ENCODE measurements at regions not wholly inside any gene's neighbourhood (a gene's known extent, or its start where the extent isn't known, plus 50 kb on each side); places are given as distances from the start of the nearest gene placed in this dataset.

DNA sequence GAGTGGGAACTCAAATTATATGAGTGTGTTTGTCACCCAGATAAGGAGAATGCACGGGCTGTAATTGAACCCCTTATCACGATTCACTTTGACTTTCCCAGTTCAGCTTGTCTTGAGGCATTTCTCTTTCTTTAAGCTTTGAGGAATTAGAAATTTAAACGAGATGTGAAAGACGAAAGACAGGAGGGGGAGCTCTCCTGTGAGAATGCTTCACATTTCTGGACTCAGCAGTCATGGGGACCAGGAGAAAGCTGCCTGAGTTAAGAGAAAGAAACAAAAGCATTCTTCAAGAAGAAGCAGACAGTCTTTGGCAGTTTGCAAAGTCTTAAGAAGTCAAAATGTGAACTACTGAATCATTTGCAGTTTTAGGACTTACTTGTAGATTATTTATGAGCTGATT is 205.6 kb downstream of the NECTIN3 start:
- no peaks in the 10 kb centered on the region for H3K79me2 ChIP-seq (replicated peaks; ENCODE audit: insufficient read depth)
- no peaks in the 10 kb centered on the region for H4K20me1 ChIP-seq (replicated peaks; ENCODE audit: insufficient read depth)
- Mint-ChIP-seq H3K27ac (no peak overlapping the region), H3K4me3 (no peak overlapping the region), H3K27me3 (ENCODE audit: insufficient read depth, low read depth, poor library complexity) (peaks cover 2% of the 10 kb centered on the region), H3K9me3 (no peaks in the 10 kb centered on the region), H3K4me1 (peaks cover 17% of the 10 kb centered on the region; the same call in 2 of the 3 replicates), H3K36me3 (ENCODE audit: low read depth) (no peaks in the 10 kb centered on the region)
- H3K4me2 ChIP-seq = no peak overlapping the region
- no peaks in the 10 kb centered on the region for H3K27me3 ChIP-seq (ENCODE audit: insufficient read depth)
- no peaks in the 10 kb centered on the region for H3K36me3 ChIP-seq (ENCODE audit: insufficient read depth)
- no peaks in the 10 kb centered on the region for H3K9me2 ChIP-seq (ENCODE audit: insufficient read depth)
- DNase-seq (ENCODE audit: low spot score) (peak; percentile 81), ATAC-seq (peak; percentile 86)
- 0 out of 2 replicates have a peak, but pooled peaks cover 3% of the 10 kb centered on the region for H3K4me1 ChIP-seq (ENCODE audit: insufficient read depth)
- peak overlapping the region; percentile 0; the same call in 1 of the 2 replicates for H2AFZ ChIP-seq
- no peaks in the 10 kb centered on the region for H3F3A ChIP-seq (replicated peaks; ENCODE audit: low read depth)
- no peak overlapping the region for H3K27ac ChIP-seq (ENCODE audit: low read depth)
- H3K4me3 ChIP-seq = no peak overlapping the region
- TF ChIP-seq NANOG (IDR thresholded peaks at IDR 0.05; ENCODE audit: borderline replicate concordance) = no peak
- no peak for TF ChIP-seq POLR2AphosphoS5 (IDR thresholded peaks at IDR 0.05; ENCODE audit: low read depth)
- TF ChIP-seq, protein P1, sequence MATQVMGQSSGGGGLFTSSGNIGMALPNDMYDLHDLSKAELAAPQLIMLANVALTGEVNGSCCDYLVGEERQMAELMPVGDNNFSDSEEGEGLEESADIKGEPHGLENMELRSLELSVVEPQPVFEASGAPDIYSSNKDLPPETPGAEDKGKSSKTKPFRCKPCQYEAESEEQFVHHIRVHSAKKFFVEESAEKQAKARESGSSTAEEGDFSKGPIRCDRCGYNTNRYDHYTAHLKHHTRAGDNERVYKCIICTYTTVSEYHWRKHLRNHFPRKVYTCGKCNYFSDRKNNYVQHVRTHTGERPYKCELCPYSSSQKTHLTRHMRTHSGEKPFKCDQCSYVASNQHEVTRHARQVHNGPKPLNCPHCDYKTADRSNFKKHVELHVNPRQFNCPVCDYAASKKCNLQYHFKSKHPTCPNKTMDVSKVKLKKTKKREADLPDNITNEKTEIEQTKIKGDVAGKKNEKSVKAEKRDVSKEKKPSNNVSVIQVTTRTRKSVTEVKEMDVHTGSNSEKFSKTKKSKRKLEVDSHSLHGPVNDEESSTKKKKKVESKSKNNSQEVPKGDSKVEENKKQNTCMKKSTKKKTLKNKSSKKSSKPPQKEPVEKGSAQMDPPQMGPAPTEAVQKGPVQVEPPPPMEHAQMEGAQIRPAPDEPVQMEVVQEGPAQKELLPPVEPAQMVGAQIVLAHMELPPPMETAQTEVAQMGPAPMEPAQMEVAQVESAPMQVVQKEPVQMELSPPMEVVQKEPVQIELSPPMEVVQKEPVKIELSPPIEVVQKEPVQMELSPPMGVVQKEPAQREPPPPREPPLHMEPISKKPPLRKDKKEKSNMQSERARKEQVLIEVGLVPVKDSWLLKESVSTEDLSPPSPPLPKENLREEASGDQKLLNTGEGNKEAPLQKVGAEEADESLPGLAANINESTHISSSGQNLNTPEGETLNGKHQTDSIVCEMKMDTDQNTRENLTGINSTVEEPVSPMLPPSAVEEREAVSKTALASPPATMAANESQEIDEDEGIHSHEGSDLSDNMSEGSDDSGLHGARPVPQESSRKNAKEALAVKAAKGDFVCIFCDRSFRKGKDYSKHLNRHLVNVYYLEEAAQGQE (IDR thresholded peaks at IDR 0.05; ENCODE audit: unreplicated experiment) = no peak
- TF ChIP-seq ZNF114 (CRISPR knock-in tag; IDR thresholded peaks at IDR 0.05) = no peak
- TF ChIP-seq, protein P2, sequence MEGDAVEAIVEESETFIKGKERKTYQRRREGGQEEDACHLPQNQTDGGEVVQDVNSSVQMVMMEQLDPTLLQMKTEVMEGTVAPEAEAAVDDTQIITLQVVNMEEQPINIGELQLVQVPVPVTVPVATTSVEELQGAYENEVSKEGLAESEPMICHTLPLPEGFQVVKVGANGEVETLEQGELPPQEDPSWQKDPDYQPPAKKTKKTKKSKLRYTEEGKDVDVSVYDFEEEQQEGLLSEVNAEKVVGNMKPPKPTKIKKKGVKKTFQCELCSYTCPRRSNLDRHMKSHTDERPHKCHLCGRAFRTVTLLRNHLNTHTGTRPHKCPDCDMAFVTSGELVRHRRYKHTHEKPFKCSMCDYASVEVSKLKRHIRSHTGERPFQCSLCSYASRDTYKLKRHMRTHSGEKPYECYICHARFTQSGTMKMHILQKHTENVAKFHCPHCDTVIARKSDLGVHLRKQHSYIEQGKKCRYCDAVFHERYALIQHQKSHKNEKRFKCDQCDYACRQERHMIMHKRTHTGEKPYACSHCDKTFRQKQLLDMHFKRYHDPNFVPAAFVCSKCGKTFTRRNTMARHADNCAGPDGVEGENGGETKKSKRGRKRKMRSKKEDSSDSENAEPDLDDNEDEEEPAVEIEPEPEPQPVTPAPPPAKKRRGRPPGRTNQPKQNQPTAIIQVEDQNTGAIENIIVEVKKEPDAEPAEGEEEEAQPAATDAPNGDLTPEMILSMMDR (conservative IDR thresholded peaks at IDR 0.05; ENCODE audit: low read depth in 2 of 2) = peak; percentile 41 to 49; a peak in 3 of 4 replicates
- no peak for TF ChIP-seq JUNB (IDR thresholded peaks at IDR 0.05; ENCODE audit: unreplicated experiment)
- no peak for TF ChIP-seq ZNF331 (CRISPR knock-in tag; IDR thresholded peaks at IDR 0.05; ENCODE audit: low read depth)
- TF ChIP-seq EZH2 (IDR thresholded peaks at IDR 0.05; ENCODE audit: low read depth, unreplicated experiment) = no peak
- TF ChIP-seq EZH2phosphoT487 (IDR thresholded peaks at IDR 0.05; ENCODE audit: unreplicated experiment) = no peak
- TF ChIP-seq, protein P3, sequence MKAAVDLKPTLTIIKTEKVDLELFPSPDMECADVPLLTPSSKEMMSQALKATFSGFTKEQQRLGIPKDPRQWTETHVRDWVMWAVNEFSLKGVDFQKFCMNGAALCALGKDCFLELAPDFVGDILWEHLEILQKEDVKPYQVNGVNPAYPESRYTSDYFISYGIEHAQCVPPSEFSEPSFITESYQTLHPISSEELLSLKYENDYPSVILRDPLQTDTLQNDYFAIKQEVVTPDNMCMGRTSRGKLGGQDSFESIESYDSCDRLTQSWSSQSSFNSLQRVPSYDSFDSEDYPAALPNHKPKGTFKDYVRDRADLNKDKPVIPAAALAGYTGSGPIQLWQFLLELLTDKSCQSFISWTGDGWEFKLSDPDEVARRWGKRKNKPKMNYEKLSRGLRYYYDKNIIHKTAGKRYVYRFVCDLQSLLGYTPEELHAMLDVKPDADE (IDR thresholded peaks at IDR 0.05) = no peak
- TF ChIP-seq, protein P4, sequence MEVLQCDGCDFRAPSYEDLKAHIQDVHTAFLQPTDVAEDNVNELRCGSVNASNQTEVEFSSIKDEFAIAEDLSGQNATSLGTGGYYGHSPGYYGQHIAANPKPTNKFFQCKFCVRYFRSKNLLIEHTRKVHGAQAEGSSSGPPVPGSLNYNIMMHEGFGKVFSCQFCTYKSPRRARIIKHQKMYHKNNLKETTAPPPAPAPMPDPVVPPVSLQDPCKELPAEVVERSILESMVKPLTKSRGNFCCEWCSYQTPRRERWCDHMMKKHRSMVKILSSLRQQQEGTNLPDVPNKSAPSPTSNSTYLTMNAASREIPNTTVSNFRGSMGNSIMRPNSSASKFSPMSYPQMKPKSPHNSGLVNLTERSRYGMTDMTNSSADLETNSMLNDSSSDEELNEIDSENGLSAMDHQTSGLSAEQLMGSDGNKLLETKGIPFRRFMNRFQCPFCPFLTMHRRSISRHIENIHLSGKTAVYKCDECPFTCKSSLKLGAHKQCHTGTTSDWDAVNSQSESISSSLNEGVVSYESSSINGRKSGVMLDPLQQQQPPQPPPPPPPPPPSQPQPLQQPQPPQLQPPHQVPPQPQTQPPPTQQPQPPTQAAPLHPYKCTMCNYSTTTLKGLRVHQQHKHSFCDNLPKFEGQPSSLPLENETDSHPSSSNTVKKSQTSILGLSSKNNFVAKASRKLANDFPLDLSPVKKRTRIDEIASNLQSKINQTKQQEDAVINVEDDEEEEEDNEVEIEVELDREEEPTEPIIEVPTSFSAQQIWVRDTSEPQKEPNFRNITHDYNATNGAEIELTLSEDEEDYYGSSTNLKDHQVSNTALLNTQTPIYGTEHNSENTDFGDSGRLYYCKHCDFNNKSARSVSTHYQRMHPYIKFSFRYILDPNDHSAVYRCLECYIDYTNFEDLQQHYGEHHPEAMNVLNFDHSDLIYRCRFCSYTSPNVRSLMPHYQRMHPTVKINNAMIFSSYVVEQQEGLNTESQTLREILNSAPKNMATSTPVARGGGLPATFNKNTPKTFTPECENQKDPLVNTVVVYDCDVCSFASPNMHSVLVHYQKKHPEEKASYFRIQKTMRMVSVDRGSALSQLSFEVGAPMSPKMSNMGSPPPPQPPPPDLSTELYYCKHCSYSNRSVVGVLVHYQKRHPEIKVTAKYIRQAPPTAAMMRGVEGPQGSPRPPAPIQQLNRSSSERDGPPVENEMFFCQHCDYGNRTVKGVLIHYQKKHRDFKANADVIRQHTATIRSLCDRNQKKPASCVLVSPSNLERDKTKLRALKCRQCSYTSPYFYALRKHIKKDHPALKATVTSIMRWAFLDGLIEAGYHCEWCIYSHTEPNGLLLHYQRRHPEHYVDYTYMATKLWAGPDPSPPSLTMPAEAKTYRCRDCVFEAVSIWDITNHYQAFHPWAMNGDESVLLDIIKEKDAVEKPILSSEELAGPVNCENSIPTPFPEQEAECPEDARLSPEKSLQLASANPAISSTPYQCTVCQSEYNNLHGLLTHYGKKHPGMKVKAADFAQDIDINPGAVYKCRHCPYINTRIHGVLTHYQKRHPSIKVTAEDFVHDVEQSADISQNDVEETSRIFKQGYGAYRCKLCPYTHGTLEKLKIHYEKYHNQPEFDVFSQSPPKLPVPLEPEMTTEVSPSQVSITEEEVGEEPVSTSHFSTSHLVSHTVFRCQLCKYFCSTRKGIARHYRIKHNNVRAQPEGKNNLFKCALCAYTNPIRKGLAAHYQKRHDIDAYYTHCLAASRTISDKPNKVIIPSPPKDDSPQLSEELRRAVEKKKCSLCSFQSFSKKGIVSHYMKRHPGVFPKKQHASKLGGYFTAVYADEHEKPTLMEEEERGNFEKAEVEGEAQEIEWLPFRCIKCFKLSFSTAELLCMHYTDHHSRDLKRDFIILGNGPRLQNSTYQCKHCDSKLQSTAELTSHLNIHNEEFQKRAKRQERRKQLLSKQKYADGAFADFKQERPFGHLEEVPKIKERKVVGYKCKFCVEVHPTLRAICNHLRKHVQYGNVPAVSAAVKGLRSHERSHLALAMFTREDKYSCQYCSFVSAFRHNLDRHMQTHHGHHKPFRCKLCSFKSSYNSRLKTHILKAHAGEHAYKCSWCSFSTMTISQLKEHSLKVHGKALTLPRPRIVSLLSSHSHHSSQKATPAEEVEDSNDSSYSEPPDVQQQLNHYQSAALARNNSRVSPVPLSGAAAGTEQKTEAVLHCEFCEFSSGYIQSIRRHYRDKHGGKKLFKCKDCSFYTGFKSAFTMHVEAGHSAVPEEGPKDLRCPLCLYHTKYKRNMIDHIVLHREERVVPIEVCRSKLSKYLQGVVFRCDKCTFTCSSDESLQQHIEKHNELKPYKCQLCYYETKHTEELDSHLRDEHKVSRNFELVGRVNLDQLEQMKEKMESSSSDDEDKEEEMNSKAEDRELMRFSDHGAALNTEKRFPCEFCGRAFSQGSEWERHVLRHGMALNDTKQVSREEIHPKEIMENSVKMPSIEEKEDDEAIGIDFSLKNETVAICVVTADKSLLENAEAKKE (CRISPR knock-in tag; IDR thresholded peaks at IDR 0.05) = peak; percentile 54; the same call in 1 of the 2 replicates
- TF ChIP-seq STAT1 (IDR thresholded peaks at IDR 0.05; ENCODE audit: unreplicated experiment) = no peak
- no peak for TF ChIP-seq CREB1 (CRISPR knock-in tag; IDR thresholded peaks at IDR 0.05; ENCODE audit: low read depth)
